ENCODE measurements at regions not wholly inside any gene's neighbourhood (a gene's known extent, or its start where the extent isn't known, plus 50 kb on each side); places are given as distances from the start of the nearest gene placed in this dataset.
"Not testable (repeated sequence)": the region's sequence is repeated elsewhere in the genome, so short reads cannot be mapped to it uniquely, and the experiment has no call there.

- ATAC-seq; DNase-seq; H3K9me3 ChIP-seq; H3K4me1 ChIP-seq; intact Hi-C loops (cut with DNase I); H3K36me3 ChIP-seq; H3K27ac ChIP-seq; H3K27me3 ChIP-seq; H3K4me3 ChIP-seq: not testable (repeated sequence)
- 30% methylated on average over 2 of the region's 2 CpGs for WGBS (ENCODE audit: insufficient coverage, low coverage, low lambda C conversion rate, missing lambda C conversion rate)
Measured at GRCh38 chr2:89026296-89026695, 334.8 kb downstream of the RPIA start.

GRCh38 chr2:89027115-89027514 lies 335.6 kb downstream of the RPIA start:
- H3K36me3 ChIP-seq; H3K4me1 ChIP-seq; H3K9me3 ChIP-seq; H3K4me3 ChIP-seq; H3K27ac ChIP-seq; ATAC-seq; intact Hi-C loops (cut with DNase I); H3K27me3 ChIP-seq; DNase-seq: not testable (repeated sequence)
- WGBS (ENCODE audit: insufficient coverage, low coverage, low lambda C conversion rate, missing lambda C conversion rate): 30% methylated on average over 2 of the region's 2 CpGs

- DNase-seq; H3K4me1 ChIP-seq; H3K36me3 ChIP-seq; ATAC-seq; intact Hi-C loops (cut with DNase I); H3K4me3 ChIP-seq; H3K27ac ChIP-seq; H3K9me3 ChIP-seq; H3K27me3 ChIP-seq: not testable (repeated sequence)
- no CpG with 5 or more reads among the region's 1 CpG for WGBS (ENCODE audit: insufficient coverage, low coverage, low lambda C conversion rate, missing lambda C conversion rate)
Measured at GRCh38 chr2:89027536-89027935, 336.1 kb downstream of the RPIA start.

DNA sequence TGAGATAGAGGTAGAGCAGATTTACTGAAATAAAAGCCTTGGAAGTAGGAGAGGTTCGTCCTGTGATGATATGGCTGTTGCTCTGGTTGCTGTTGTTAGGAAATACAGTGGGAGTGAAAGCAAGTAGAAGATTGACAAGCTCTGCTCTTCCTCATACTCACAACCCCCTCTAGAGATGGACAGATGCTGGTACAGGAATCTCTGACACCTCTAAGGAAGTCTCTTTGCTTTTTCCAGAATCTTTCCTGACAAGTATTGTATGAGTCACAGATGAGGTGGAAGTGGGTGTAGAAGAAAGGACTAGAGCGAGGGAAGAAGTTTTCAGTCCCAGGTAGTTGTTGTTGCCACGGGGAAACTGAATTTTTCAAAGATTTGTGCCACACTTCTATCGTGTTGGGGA lies 337.8 kb downstream of the RPIA start:
- H3K27me3 ChIP-seq; ATAC-seq; H3K4me1 ChIP-seq; H3K4me3 ChIP-seq; DNase-seq; intact Hi-C loops (cut with DNase I); H3K9me3 ChIP-seq; H3K36me3 ChIP-seq; H3K27ac ChIP-seq: not testable (repeated sequence)
- 35% methylated on average over 4 of the region's 4 CpGs for WGBS (ENCODE audit: insufficient coverage, low coverage, low lambda C conversion rate, missing lambda C conversion rate)

GRCh38 chr2:89048138-89049066 lies 356.9 kb downstream of the RPIA start:
- H3K27ac ChIP-seq; H3K9me3 ChIP-seq; H3K36me3 ChIP-seq; H3K4me1 ChIP-seq; H3K27me3 ChIP-seq; H3K4me3 ChIP-seq; DNase-seq; intact Hi-C loops (cut with DNase I): not testable (repeated sequence)
- 14% methylated on average over 1 of the region's 3 CpGs for WGBS (ENCODE audit: insufficient coverage, low coverage, low lambda C conversion rate, missing lambda C conversion rate)
- peak; percentile 81 to 95 (median 92) for ATAC-seq
- TF ChIP-seq, protein P1, sequence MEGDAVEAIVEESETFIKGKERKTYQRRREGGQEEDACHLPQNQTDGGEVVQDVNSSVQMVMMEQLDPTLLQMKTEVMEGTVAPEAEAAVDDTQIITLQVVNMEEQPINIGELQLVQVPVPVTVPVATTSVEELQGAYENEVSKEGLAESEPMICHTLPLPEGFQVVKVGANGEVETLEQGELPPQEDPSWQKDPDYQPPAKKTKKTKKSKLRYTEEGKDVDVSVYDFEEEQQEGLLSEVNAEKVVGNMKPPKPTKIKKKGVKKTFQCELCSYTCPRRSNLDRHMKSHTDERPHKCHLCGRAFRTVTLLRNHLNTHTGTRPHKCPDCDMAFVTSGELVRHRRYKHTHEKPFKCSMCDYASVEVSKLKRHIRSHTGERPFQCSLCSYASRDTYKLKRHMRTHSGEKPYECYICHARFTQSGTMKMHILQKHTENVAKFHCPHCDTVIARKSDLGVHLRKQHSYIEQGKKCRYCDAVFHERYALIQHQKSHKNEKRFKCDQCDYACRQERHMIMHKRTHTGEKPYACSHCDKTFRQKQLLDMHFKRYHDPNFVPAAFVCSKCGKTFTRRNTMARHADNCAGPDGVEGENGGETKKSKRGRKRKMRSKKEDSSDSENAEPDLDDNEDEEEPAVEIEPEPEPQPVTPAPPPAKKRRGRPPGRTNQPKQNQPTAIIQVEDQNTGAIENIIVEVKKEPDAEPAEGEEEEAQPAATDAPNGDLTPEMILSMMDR (IDR thresholded peaks at IDR 0.05): peak; percentile 46 to 81 (median 68)

GRCh38 chr2:89058616-89059015 lies 367.1 kb downstream of the RPIA start:
- H3K27ac ChIP-seq; intact Hi-C loops (cut with DNase I); H3K27me3 ChIP-seq; H3K9me3 ChIP-seq; ATAC-seq; H3K36me3 ChIP-seq; H3K4me3 ChIP-seq; DNase-seq; H3K4me1 ChIP-seq: not testable (repeated sequence)
- 43% methylated on average over 3 of the region's 4 CpGs for WGBS (ENCODE audit: insufficient coverage, low coverage, low lambda C conversion rate, missing lambda C conversion rate)

GRCh38 chr2:89061174-89061573 lies 369.7 kb downstream of the RPIA start:
- H3K4me1 ChIP-seq; H3K27me3 ChIP-seq; H3K4me3 ChIP-seq; H3K36me3 ChIP-seq; DNase-seq; intact Hi-C loops (cut with DNase I); H3K27ac ChIP-seq; H3K9me3 ChIP-seq; ATAC-seq: not testable (repeated sequence)
- 25% methylated on average over 1 of the region's 1 CpG for WGBS (ENCODE audit: insufficient coverage, low coverage, low lambda C conversion rate, missing lambda C conversion rate)

DNA sequence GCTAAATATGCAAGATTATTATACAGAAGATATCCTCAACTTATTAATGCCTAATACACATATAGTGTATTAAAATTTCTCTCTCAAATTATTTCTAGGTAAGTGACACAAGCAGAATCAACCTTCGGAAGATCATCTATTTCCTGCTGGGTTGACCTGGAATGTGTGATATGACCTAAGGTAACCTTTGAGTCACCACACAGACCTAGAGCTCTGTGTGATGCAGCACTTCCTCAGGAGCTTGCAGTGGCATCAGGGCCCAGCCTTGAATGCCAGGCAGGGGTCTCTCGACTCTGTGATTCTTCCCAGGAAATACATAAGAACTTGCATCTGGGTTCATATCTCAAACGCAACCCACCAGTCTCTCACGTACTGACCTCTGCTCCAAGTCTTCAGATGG lies 385.3 kb downstream of the RPIA start:
- intact Hi-C loops (cut with DNase I): not testable (repeated sequence)
- ATAC-seq: peak in 1 of 4 donors; percentile 64

DNA sequence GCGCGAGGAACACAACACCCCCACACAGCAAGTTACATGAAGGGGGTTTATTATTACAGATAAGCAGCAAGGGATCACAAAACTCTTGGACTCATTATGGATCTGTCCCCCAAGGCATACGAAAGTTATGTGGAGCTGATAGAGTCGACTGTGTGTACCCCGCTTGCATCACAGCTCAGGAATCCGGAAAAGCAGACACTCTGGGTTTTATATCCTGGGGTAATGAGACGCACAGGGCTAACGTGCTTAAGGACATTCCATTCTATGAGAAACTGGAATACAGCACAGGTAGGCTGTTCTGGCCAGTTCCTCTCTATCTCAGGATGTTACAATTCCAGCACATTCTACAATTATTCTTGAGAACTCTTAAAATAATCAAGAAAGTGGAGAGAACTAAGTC lies 401.4 kb downstream of the RPIA start:
- DNase-seq; H3K4me3 ChIP-seq; H3K4me1 ChIP-seq; ATAC-seq; H3K9me3 ChIP-seq; intact Hi-C loops (cut with DNase I); H3K27me3 ChIP-seq; H3K27ac ChIP-seq; H3K36me3 ChIP-seq: not testable (repeated sequence)
- WGBS (ENCODE audit: insufficient coverage, low coverage, low lambda C conversion rate, missing lambda C conversion rate): 62% methylated on average over 5 of the region's 8 CpGs

More for the DNA sequence above, 385.3 kb downstream of the RPIA start:
- H3K27me3 ChIP-seq, H3K4me1 ChIP-seq, H3K27ac ChIP-seq, H3K4me3 ChIP-seq, H3K36me3 ChIP-seq, DNase-seq, H3K9me3 ChIP-seq: not testable (repeated sequence)
- WGBS (ENCODE audit: insufficient coverage, low coverage, low lambda C conversion rate, missing lambda C conversion rate): 45% methylated on average over 4 of the region's 4 CpGs

DNA sequence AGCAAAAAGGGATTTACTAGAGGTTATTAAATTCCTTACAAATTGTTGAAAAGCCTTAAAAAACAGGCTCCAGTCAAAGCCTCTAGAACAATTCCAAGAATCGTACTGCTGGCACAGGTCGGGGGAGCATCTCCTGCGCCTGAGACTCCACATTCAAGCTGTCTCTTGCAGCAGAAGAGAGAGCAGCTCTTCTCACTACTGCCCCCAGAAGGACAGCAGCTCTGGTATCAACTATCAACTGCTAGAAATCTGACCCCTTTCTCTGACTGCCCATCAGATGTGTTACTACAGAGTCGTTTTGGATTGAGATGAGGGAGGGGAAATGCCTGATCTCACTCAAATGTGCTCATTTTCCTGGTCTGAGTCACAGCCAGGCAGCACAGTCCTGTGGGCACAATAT lies 403.6 kb downstream of the RPIA start:
- DNase-seq; H3K4me3 ChIP-seq; H3K36me3 ChIP-seq; H3K9me3 ChIP-seq; H3K27me3 ChIP-seq; ATAC-seq; intact Hi-C loops (cut with DNase I); H3K27ac ChIP-seq; H3K4me1 ChIP-seq: not testable (repeated sequence)
- WGBS (ENCODE audit: insufficient coverage, low coverage, low lambda C conversion rate, missing lambda C conversion rate): 18% methylated on average over 2 of the region's 4 CpGs

DNA sequence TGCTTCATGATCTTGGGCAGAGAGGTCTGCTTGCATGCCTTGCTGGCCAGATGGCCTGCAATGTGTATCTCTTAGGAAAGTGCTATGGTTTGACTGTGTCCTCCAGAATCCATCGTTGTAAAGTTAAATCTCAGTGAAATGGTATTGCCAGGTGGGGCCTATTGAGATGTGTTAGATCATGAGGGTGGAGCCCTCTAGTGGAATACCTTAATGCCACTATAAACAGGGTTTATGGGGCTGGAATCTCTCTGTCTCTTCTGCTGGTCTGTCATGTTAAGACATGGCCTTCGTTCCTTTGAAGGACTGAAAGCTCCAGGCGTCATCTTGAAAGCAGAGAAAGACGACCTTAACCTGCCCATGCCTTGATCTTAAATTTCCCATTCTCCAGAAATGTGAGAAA lies 411.1 kb downstream of the RPIA start:
- H3K9me3 ChIP-seq; H3K4me3 ChIP-seq; H3K27ac ChIP-seq; H3K4me1 ChIP-seq; H3K27me3 ChIP-seq; intact Hi-C loops (cut with DNase I); H3K36me3 ChIP-seq; DNase-seq: not testable (repeated sequence)
- 27% methylated on average over 4 of the region's 4 CpGs for WGBS (ENCODE audit: insufficient coverage, low coverage, low lambda C conversion rate, missing lambda C conversion rate)
- peak in 2 of 4 donors; percentile 27 to 28 for ATAC-seq
